GM19468 (cell line): ENCODE measurements at regions not wholly inside any gene's neighbourhood (a gene's known extent, or its start where the extent isn't known, plus 50 kb on each side); places are given as distances from the start of the nearest gene placed in this dataset.

Source experiments
- ATAC-seq: cut with Tn5 transposase; IDR thresholded peaks from one replicate; pipeline ENCODE4 v1.9.1; 2021; ENCODE audit warnings: mild to moderate bottlenecking, moderate library complexity, moderate number of reproducible peaks; ENCODE audit not compliant: unreplicated experiment; ENCODE audit errors: extremely low read depth

GRCh38 chr5:34574936-34575467 is 81.1 kb upstream of the RAI14 start:
- ATAC-seq, result no peak

- ATAC-seq, result no peak
These were observed 79.0 kb upstream of the RAI14 start for GRCh38 chr5:34576891-34577666.

GRCh38 chr5:34578962-34579361 is 77.2 kb upstream of the RAI14 start:
- ATAC-seq, result no peak

DNA sequence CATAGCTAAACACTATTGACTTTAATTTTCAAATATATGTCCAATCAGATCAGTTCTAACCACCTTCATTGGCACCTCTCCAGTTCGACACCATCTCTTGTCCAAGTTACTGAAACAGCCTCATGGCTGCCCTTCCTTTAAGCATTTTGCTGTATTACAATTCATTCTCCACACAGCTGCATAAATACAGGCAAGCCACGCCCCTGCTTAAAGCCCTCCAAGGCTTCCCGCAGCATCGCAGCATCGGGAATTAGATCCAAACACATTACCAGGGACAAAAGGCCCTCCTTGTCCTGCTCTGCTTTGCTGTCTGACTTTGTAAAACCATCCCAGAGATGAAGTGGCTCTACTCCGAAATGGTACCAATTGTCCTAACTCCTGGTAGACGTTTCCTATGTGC is 75.1 kb upstream of the RAI14 start:
- ATAC-seq, result no peak

GRCh38 chr5:34582371-34582770 is 73.8 kb upstream of the RAI14 start:
- no peak for ATAC-seq

- ATAC-seq, result no peak
These were observed 73.0 kb upstream of the RAI14 start for GRCh38 chr5:34583167-34583566.

GRCh38 chr5:34584165-34584564 is 72.0 kb upstream of the RAI14 start:
- ATAC-seq, result no peak

GRCh38 chr5:34585601-34586104 is 70.5 kb upstream of the RAI14 start:
- ATAC-seq, result no peak

DNA sequence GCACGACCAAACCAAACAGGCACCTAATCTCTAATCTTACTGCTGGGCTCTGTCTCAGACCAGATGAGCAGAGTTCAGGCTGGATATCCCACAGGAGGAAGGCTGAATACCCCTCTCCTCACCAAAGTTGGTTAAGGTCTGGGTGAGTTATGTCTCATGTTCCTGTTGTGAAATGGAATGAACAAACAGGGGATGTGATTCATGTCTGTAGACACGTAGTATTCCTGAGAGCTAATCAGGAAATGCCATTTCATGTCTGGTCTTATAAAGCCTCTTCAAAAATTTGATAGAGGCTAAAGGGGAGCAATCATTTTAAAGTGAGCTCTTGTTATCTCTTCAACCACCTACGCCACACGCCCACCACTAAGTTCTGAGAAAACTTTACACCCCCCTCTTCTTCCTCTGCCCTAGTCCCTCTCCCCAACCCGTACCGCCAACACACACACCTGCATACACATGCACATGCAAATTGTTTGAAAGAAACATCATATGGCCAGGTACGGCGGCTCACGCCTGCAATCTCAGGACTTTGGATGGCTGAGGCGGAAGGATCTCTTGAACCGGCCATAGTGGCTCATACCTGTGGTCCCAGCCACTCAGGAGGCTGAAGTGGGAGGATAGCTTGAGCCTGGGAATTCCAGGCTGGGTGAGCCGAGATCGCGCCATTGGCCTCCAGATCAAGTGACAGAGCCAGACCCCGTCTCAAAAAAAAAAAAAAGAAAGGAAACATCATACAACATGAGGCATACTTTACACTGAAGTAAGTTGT is 69.8 kb upstream of the RAI14 start:
- no peak for ATAC-seq

- ATAC-seq, result no peak
These were observed 68.5 kb upstream of the RAI14 start for GRCh38 chr5:34587355-34588241.

DNA sequence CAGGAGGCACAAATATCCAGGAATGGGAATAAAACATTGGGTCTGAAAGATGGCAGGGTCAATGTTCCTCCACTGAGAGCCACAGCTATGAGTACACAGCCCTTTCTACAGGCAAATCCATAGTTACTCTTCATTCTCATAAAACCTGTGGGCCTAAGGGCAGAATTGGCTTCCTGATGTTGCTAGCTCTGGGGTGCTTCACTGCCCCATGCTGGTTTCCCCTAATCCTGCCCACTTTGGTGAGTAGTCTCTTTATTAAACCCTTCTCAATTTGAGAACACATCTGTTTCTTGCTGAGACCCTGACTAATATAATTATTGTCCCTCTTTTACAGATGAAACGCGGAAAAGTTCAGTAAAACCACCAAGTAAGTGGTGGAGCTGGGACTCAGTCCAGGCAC is 66.3 kb upstream of the RAI14 start:
- ATAC-seq, result no peak

DNA sequence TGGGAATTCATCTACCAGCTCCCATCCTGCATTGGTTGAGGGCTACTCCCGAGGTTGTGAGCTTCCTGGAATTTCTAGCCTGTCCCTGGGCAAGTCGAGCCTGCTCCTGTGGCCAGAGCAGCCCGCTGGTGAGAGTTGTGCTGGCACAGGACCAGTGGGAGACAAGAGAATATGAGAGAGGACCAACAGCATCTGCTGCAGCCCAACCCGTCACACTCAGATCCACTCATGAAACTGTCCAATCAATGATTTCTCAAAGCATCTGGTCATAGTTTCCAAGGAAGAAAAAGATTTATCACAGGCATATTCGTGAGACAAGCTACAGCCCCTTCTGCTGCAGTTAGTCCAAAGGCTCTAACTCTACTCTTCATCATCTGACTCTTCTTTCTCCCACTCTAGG is 64.4 kb upstream of the RAI14 start:
- ATAC-seq, result no peak

DNA sequence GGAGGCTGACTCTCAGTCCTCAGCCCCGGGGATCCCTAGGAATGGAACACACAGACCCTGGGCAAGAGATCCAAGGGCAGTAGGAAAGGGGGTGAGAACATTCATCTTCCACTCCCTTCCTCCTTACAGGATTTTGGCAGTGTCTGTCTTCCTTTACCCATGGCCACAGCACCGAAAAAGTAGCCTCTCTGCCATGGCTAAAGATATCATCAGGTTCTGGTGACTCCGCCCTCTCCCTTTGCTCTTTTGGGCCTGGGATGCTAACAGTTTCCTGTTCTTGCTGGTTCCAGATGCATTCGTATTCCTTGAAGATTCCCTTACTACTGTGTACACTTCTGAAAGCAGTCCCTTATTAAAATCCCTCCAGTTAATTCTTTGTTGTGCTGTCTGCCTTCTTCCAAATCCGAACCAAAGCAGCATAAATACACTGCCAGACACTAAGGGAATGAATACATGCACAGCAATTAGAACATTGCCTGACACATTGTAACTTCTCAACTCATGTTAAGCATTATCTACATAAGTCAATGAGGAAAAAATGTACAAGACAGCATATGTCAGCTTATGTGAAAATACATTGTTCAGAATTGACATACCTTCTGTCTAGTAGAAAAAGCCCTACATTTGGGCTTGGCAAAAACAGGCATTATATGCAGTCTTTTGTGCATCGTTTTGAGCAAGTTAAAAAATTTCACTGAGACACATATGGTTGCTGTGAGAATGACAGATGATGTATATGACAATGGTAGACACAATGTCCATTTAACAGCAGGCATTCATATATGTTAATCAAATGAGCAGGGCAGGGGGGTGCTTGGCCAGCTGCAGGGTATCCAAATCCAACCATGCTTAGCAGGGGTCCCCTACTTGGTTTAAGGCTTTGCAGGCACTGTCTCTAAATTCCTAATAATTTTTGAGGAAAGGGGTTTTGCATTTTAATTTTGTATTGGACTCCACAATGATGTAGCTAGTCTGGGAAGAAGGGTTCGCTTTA is 58.8 kb upstream of the RAI14 start:
- ATAC-seq, result no peak

- ATAC-seq, result no peak
These were observed 57.8 kb upstream of the RAI14 start for GRCh38 chr5:34598177-34598794.

- ATAC-seq, result no peak
These were observed 56.5 kb upstream of the RAI14 start for GRCh38 chr5:34599471-34600117.

DNA sequence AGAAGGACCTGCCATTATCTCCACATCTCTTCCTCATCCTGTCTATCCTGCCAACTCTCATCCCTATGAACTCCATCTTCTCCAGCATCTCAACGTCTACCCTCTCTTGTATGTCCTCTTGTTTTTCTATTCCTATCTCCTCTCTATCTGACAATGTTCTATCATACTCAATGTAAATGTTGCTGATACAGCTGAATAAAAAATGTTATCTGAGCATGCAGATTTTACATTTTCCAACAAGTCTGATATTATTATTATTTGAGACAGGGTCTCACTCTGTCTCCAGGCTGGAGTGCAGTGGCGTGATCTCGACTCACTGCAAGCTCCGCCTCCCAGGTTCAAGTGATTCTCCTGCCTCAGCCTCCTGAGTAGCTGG is 56.0 kb upstream of the RAI14 start:
- ATAC-seq, result no peak

DNA sequence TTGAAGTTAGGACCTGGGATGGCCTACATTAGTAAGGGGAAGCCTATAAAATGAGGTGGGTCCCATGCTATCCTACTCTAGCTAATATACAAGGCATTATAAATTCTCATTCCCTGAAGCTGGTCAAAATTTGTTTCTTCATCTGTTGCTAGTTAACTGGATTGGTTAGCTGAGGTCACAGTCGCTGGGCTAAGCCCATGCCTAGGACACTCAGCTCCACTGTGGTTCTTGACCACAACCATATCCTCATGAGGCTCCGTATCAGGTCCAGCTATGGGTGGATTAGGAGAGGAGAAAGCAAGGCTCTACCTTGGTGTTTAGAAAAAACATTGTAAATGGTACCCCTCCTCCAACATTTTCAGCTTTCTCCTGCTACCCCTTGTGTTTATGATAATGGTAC is 52.8 kb upstream of the RAI14 start:
- ATAC-seq, result no peak

GRCh38 chr5:34604119-34604675 is 51.9 kb upstream of the RAI14 start:
- ATAC-seq, result no peak
